Activated T-cell treated with anti-CD3 and anti-CD28 coated beads, Interleukin-2, amount 50 U/mL, for 48 hours (primary cell): ENCODE measurements at regions not wholly inside any gene's neighbourhood (a gene's known extent, or its start where the extent isn't known, plus 50 kb on each side); places are given as distances from the start of the nearest gene placed in this dataset.

Source experiments
- DNase-seq, 2 experiments: peaks; one replicate each; pipeline ENCODE4 v3.0.0-alpha.2; 2020

DNA sequence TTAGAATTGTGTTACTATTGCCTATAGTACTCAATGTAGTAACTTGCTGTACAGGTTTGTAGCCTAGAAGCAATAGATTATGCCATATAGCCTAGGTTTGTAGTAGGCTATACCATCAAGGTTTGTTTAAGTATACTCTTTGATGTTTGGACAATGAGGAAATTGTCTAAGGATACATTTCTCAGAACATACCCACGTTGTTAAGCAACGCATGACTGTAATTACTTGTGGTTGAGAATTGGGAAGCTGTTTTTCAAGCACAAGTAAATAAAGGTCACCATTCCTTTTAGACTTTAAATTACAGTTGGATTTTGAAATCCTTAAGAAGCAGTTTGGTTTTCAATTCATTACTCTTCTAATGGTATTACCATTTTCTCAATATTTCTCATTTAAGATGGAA is 89.8 kb upstream of the KCNH7 start:
- no peak for DNase-seq

DNA sequence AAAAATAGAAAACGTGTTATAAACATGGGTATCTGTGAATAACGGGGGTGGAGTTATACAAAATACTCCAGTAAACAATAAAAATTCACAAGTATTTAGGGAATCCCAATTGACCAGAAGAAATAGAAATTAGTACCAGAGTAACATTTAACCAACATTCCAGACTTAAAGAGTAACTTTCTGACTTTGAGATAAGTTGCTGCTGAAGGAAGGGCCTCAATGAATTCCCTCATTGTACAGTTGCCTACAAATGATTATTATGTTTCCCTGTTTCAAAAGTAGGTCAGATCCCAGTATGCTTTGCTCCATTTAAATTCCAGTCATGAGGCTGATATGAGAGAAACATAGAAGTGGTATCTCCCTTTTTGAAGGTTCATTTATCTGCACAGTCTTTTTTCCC is 88.3 kb upstream of the KCNH7 start:
- DNase-seq = no peak

GRCh38 chr2:162926501-162926900 is 87.9 kb upstream of the KCNH7 start:
- DNase-seq = no peak

GRCh38 chr2:162925595-162925994 is 87.0 kb upstream of the KCNH7 start:
- DNase-seq = no peak

DNA sequence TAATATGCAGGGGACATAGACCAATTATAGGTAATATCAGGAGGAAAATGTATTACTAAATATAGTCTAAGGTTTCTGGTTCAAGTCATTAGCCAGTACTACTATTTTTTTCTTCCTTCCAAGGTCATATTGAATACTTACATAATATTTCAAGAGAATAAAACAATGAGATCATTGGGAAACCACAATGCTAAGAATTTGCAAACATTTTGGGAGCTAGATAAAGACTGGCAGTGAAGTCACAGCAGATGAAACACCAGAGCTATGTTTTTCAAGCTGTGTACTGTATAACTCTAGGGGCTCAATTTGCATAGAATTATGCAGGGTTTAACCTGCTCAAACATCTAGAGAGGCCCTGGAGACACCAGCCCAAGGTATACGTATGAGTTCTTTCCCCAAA is 80.5 kb upstream of the KCNH7 start:
- no peak for DNase-seq

DNA sequence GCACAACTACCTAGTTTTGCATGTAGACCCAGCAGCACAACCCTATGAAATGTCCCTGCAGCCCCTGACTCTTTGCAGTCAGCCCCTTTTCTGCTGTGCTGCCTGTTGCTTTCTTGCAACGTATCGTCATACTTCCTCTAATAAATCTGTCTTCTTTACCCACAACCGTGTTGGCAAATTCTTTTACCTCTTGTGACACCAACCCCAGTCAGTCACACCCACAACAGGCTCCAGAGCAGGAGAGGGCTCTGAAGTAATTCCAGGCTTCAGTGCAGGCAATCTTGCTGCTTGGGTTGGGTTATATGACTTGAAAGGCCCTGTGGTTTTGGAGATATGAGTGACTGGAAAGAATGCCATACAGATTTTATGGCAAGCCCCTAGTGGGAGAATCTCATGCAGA is 79.1 kb upstream of the KCNH7 start:
- DNase-seq = no peak

GRCh38 chr2:162916286-162916801 is 77.8 kb upstream of the KCNH7 start:
- DNase-seq = no peak

DNA sequence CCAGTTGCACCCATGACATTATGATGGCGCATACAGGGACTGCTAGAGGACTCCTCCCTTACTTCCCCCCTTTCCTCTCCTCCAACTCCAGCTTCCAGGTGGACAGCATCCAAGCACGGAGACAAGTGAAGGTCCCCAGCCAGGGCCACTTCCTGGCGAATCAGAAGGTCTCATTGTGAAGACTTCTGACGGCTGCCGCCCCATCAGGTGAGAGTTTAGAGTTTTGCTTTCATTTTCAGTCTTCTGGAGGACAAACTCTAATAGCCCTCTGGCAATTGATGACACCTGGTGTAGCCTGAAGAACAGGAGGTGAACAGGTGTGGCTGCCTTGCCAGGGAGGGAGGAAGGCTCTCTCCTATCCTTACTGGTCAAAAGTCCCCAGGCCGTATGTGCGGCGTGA is 77.3 kb upstream of the KCNH7 start:
- no peak for DNase-seq

- DNase-seq = no peak
Measured at GRCh38 chr2:162914161-162914560, 75.6 kb upstream of the KCNH7 start.

GRCh38 chr2:162912787-162913186 is 74.2 kb upstream of the KCNH7 start:
- DNase-seq = no peak

DNA sequence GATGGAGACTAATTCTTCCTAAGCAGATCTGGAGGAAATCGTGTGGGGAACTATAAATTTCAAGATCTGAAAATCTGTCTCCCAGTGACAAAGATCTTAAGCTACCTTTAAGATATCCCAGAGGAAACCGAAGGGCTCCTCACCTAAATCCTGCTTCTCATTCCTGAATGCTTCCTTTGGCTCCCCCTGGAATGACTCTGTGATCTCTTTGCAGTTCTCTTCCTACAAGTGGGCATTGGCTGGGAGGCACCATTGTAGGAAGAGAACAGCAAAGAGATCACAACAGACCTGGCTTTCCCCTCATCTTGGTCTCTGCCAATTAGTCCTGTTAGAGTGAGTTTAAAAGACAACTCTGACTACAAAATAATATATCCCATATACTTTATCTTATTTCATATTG is 70.0 kb upstream of the KCNH7 start:
- DNase-seq = no peak

- DNase-seq = peak in 1 of 2 experiments; percentile 14
Measured at GRCh38 chr2:162890690-162891311, 52.2 kb upstream of the KCNH7 start.

DNA sequence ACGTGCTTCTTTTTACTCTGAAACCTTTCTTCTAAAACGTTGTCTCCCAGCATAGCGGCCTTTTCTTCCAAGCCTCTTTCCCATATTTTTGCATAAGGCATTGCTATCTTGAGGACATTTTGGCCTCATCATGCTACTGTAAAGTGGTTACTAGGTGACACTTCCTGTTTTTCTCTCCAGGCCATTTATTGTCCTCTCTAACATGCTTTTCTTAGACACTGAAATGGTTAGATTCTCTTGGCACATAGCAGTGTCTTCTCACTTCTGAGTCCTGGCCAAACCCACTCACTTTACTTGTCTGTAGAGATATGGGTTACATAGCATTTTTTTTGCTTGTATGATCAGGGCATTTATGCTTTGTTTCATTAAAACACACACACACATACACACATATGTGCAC is 50.1 kb upstream of the KCNH7 start:
- no peak for DNase-seq
